ENCODE measurements at regions not wholly inside any gene's neighbourhood (a gene's known extent, or its start where the extent isn't known, plus 50 kb on each side); places are given as distances from the start of the nearest gene placed in this dataset.
A peak's percentile ranks its signal among the peaks of the same experiment; 100 is the strongest.

- no peak for DNase-seq
These were observed 76.6 kb upstream of the NTRK2 start for GRCh38 chr9:84592918-84593317.

- DNase-seq: no peak
These were observed 76.2 kb upstream of the NTRK2 start for GRCh38 chr9:84593352-84593751.

GRCh38 chr9:84597131-84597530 is 72.4 kb upstream of the NTRK2 start:
- DNase-seq: peak; percentile 12

- DNase-seq: no peak
These were observed 70.5 kb upstream of the NTRK2 start for GRCh38 chr9:84598921-84599636.

GRCh38 chr9:84600739-84601138 is 68.8 kb upstream of the NTRK2 start:
- DNase-seq: no peak

- no peak for DNase-seq
These were observed 65.3 kb upstream of the NTRK2 start for GRCh38 chr9:84604223-84604622.

GRCh38 chr9:84609779-84610178 is 59.8 kb upstream of the NTRK2 start:
- no peak for DNase-seq

GRCh38 chr9:84613431-84613830 is 56.1 kb upstream of the NTRK2 start:
- no peak for DNase-seq

- no peak for DNase-seq
These were observed 54.0 kb upstream of the NTRK2 start for GRCh38 chr9:84615544-84615943.

- no peak for DNase-seq
These were observed 52.0 kb upstream of the NTRK2 start for GRCh38 chr9:84617411-84618029.

Measured in activated CD4-positive, alpha-beta T cell treated with anti-CD3 and anti-CD28 coated beads, Interleukin-2, Interleukin-6, amounts not matched to agents 100 ng/mL and 50 ng/mL, durations not matched to agents 16 hours and 8 hours (primary cell).